ENCODE measurements at regions not wholly inside any gene's neighbourhood (a gene's known extent, or its start where the extent isn't known, plus 50 kb on each side); places are given as distances from the start of the nearest gene placed in this dataset.
"Not testable (repeated sequence)": the region's sequence is repeated elsewhere in the genome, so short reads cannot be mapped to it uniquely, and the experiment has no call there.

GRCh38 chr2:131604652-131605051, 77.0 kb downstream of the CCDC74A start:
- TF ChIP-seq CTCF (IDR thresholded peaks at IDR 0.05); POLR2A (IDR thresholded peaks at IDR 0.05); POLR2AphosphoS5 (IDR thresholded peaks at IDR 0.05; ENCODE audit: insufficient read depth in 1 of 2, low read depth in 1 of 2): not testable (repeated sequence)
